Lung (tissue), 11 donors: ENCODE measurements at regions not wholly inside any gene's neighbourhood (a gene's known extent, or its start where the extent isn't known, plus 50 kb on each side); places are given as distances from the start of the nearest gene placed in this dataset.

Experiments used
- ATAC-seq: fragments of 200-7000 bp; cut with Tn5 transposase; one replicate; pipeline ENCODE4 v1.9.1; 2020; ENCODE audit warnings: moderate number of reproducible peaks; ENCODE audit not compliant: insufficient read depth, low FRiP score
- DNase-seq, 3 donors: peaks; one replicate each; pipeline ENCODE4 v3.0.0-alpha.2; 2013 to 2017
- H3K27ac ChIP-seq, 2 donors: one replicate each; pipeline ENCODE4 v1.5.1; 2013; ENCODE audit warnings: mild to moderate bottlenecking in 2 of 2, moderate library complexity in 2 of 2, control low read depth in 1 of 2, inconsistent platforms in 1 of 2, low read depth in 1 of 2, low read length in 1 of 2
- H3K27me3 ChIP-seq, 3 donors: one replicate each; pipeline ENCODE4 v1.5.1; 2013; ENCODE audit warnings: low read length in 2 of 3; ENCODE audit not compliant: control insufficient read depth in 3 of 3, insufficient read depth in 3 of 3
- H3K36me3 ChIP-seq, 4 donors: one replicate each; pipeline ENCODE4 v1.5.1; 2013; ENCODE audit warnings: low read length in 4 of 4, mild to moderate bottlenecking in 1 of 4, moderate library complexity in 1 of 4; ENCODE audit not compliant: control insufficient read depth in 4 of 4, insufficient read depth in 4 of 4
- H3K4me1 ChIP-seq, 5 donors: one replicate each; pipeline ENCODE4 v1.5.1; 2013; ENCODE audit warnings: low read length in 5 of 5, mild to moderate bottlenecking in 2 of 5, moderate library complexity in 1 of 5; ENCODE audit not compliant: control insufficient read depth in 5 of 5, insufficient read depth in 5 of 5
- H3K4me3 ChIP-seq: one replicate; pipeline ENCODE4 v1.5.1; 2013; ENCODE audit warnings: mild to moderate bottlenecking, control low read depth, moderate library complexity
- H3K9ac ChIP-seq, 2 donors: one replicate each; pipeline ENCODE4 v1.5.1; 2013; ENCODE audit warnings: low read length in 2 of 2, control low read depth in 1 of 2; ENCODE audit not compliant: insufficient read depth in 1 of 2
- H3K9me3 ChIP-seq, 4 donors: one replicate each; pipeline ENCODE4 v1.5.1; 2013; ENCODE audit warnings: low read length in 3 of 4, mild to moderate bottlenecking in 1 of 4, moderate library complexity in 1 of 4; ENCODE audit not compliant: control insufficient read depth in 4 of 4, insufficient read depth in 3 of 4
- WGBS, 2 donors: extraction: QIAGEN DNeasy Blood & Tissue Kit; methylation state at CpG; one replicate each; pipeline ENCODE4 v1.1.7; 2013; 5-methylcytosine and 5-hydroxymethylcytosine counted together
- TF ChIP-seq, protein P1 (sequence below): IDR thresholded peaks from 2 replicates; pipeline ENCODE4 v1.5.1; 2012; ENCODE audit warnings: mild to moderate bottlenecking; ENCODE audit errors: control extremely low read depth, extremely low read depth
- donor health status: control.
- donor health status: control.
- donor health status: Bipolar disorder and iron deficiency.
- donor health status: healthy.
- donor health status: DM: yes; HTN: yes; CAD: no.

GRCh38 chr2:23111263-23111662 is 273.7 kb upstream of the KLHL29 start:
- ATAC-seq, result no peak

GRCh38 chr2:23112517-23112916 is 272.5 kb upstream of the KLHL29 start:
- ATAC-seq (no peak), DNase-seq (no peak)
- Histone ChIP-seq H3K36me3 (no peaks in the 10 kb centered on the region), H3K9me3 (peaks cover 0 to 2% (median 0%) of the 10 kb centered on the region in 4 donors), H3K9ac (no peak overlapping the region), H3K27ac (no peak overlapping the region), H3K4me1 (peaks cover 0 to 8% (median 0%) of the 10 kb centered on the region in 5 donors), H3K27me3 (no peaks in the 10 kb centered on the region), H3K4me3 (no peak overlapping the region)
- 86 to 94% methylated on average over 6 of the region's 6 CpGs for WGBS, 2 donors
- TF ChIP-seq, protein P1, sequence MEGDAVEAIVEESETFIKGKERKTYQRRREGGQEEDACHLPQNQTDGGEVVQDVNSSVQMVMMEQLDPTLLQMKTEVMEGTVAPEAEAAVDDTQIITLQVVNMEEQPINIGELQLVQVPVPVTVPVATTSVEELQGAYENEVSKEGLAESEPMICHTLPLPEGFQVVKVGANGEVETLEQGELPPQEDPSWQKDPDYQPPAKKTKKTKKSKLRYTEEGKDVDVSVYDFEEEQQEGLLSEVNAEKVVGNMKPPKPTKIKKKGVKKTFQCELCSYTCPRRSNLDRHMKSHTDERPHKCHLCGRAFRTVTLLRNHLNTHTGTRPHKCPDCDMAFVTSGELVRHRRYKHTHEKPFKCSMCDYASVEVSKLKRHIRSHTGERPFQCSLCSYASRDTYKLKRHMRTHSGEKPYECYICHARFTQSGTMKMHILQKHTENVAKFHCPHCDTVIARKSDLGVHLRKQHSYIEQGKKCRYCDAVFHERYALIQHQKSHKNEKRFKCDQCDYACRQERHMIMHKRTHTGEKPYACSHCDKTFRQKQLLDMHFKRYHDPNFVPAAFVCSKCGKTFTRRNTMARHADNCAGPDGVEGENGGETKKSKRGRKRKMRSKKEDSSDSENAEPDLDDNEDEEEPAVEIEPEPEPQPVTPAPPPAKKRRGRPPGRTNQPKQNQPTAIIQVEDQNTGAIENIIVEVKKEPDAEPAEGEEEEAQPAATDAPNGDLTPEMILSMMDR, result no peak

More at GRCh38 chr2:23111263-23111662, 273.7 kb upstream of the KLHL29 start:
- Histone ChIP-seq H3K27ac (no peak overlapping the region), H3K27me3 (no peaks in the 10 kb centered on the region), H3K4me1 (peaks cover 0 to 18% (median 0%) of the 10 kb centered on the region in 5 donors), H3K36me3 (no peaks in the 10 kb centered on the region), H3K9me3 (peaks cover 0 to 2% (median 0%) of the 10 kb centered on the region in 4 donors), H3K9ac (no peak overlapping the region), H3K4me3 (no peak overlapping the region)
- 48 to 50% methylated on average over 2 of the region's 2 CpGs for WGBS, 2 donors
- DNase-seq, result no peak
- TF ChIP-seq, protein P1, result no peak

DNA sequence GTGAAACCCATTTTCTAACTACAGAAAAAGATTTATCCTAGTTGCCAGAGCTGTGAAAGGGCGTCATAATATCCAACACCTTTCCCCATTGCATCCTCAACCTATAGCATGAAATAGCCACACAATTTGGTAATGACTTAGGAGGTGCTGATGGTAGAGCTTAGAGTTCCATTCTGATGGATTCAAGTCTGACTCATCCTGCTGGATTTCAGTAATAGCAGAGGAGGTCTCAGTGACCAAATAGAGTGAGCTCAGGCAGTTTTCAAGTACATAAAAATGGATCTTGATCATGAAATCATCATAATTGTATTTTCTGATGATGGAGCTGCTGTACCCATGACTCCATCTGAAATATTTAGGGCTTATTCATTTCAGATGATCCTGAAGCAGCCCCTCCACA is 270.7 kb upstream of the KLHL29 start:
- Histone ChIP-seq H3K27ac (no peak overlapping the region), H3K4me3 (no peak overlapping the region), H3K9ac (no peak overlapping the region), H3K4me1 (no peaks in the 10 kb centered on the region), H3K9me3 (peaks cover 0 to 2% (median 0%) of the 10 kb centered on the region in 4 donors), H3K36me3 (no peaks in the 10 kb centered on the region), H3K27me3 (no peaks in the 10 kb centered on the region)
- 54 to 61% methylated on average over 1 of the region's 1 CpG for WGBS, 2 donors
- TF ChIP-seq, protein P1, result no peak
- no peak for DNase-seq
- no peak for ATAC-seq

DNA sequence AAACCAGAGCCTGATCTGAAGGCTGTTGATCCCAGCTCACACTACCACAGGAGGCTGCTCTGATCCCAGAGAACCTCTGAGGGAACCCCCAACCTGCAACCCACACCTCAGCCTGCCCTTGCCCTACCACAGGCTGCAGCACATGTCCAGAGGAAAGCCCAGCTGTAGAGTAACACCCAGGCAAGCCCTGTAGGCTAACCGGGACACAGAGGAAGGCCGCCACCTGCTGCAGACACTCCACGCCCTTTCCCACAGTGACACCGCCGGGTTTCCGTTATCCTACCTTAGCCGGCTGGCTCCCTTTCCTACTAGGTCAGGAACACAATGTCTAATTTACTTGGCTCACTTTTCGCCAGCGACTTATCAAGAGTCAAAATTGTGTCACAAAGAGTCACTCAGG is 266.7 kb upstream of the KLHL29 start:
- TF ChIP-seq, protein P1, result no peak
- Histone ChIP-seq H3K4me3 (no peak overlapping the region), H3K9me3 (no peaks in the 10 kb centered on the region), H3K27ac (no peak overlapping the region), H3K9ac (no peak overlapping the region), H3K27me3 (no peaks in the 10 kb centered on the region), H3K36me3 (no peaks in the 10 kb centered on the region), H3K4me1 (no peaks in the 10 kb centered on the region)
- no peak for ATAC-seq
- no peak for DNase-seq
- 92 to 96% methylated on average over 9 of the region's 9 CpGs for WGBS, 2 donors
